IMR-90 (cell line): ENCODE measurements at regions not wholly inside any gene's neighbourhood (a gene's known extent, or its start where the extent isn't known, plus 50 kb on each side); places are given as distances from the start of the nearest gene placed in this dataset.

ENCODE experiments used
- ATAC-seq: fragments of 200-7000 bp; cut with Tn5 transposase; 2 replicates; pipeline ENCODE4 v1.9.1; 2020; ENCODE audit warnings: low read depth, mild to moderate bottlenecking, moderate library complexity
- BruUV-seq: library from RNA; stranded (reverse); fragments of 400-500 nt; replicated peaks from 2 replicates; lab custom pipeline; 2021; lab: Mats Ljungman, UMichigan
- CTCF ChIA-PET: fragments of 300-600 bp; formaldehyde crosslinking; extraction: SDS; loops from one replicate; lab custom pipeline; 2021; ENCODE audit warnings: antibody characterized with exemption; lab: Yijun Ruan, JAX
- POLR2A ChIA-PET: fragments of 300-600 bp; sonication (Branson Sonifier 250); formaldehyde crosslinking; loops from one replicate; lab custom pipeline; 2022; ENCODE audit warnings: antibody characterized with exemption; ENCODE audit not compliant: unreplicated experiment; lab: Charles Lee
- DNase-seq: peaks from one replicate; pipeline ENCODE4 v3.0.0; 2013
- H2AFZ ChIP-seq: replicated peaks from 2 replicates; pipeline ENCODE3; 2013; ENCODE audit warnings: low read length, mild to moderate bottlenecking; ENCODE audit not compliant: poor library complexity
- H2AK5ac ChIP-seq: 2 replicates; pipeline ENCODE4 v1.6.1; 2013; ENCODE audit warnings: low read depth, low read length, inconsistent platforms
- H2AK9ac ChIP-seq: replicated peaks from 2 replicates; pipeline ENCODE3; 2013; ENCODE audit warnings: mild to moderate bottlenecking, low read depth, low read length, moderate library complexity; ENCODE audit not compliant: poor library complexity
- H2BK120ac ChIP-seq: 2 replicates; pipeline ENCODE4 v1.6.1; 2013; ENCODE audit warnings: low read depth, low read length, inconsistent platforms
- H2BK15ac ChIP-seq: 3 replicates; pipeline ENCODE4 v1.6.1; 2013; ENCODE audit warnings: low read depth, low read length, inconsistent platforms
- H2BK20ac ChIP-seq: 2 replicates; pipeline ENCODE4 v1.6.1; 2013; ENCODE audit warnings: low read depth, mild to moderate bottlenecking, inconsistent platforms, low read length, moderate library complexity
- H2BK5ac ChIP-seq: 2 replicates; pipeline ENCODE4 v1.6.1; 2013; ENCODE audit warnings: mild to moderate bottlenecking, low read depth, low read length, inconsistent platforms; ENCODE audit not compliant: poor library complexity, severe bottlenecking
- H3K14ac ChIP-seq: replicated peaks from 2 replicates; pipeline ENCODE4 v1.6.1; 2013; ENCODE audit warnings: low read depth, low read length, inconsistent platforms
- H3K18ac ChIP-seq: 2 replicates; pipeline ENCODE4 v1.6.1; 2013; ENCODE audit warnings: low read depth, low read length, control low read depth
- H3K23ac ChIP-seq: 2 replicates; pipeline ENCODE4 v1.6.1; 2013; ENCODE audit warnings: low read depth, low read length, inconsistent platforms
- H3K27ac ChIP-seq: 2 replicates; pipeline ENCODE4 v1.5.1; 2013; ENCODE audit warnings: mild to moderate bottlenecking, control low read depth, low read length; ENCODE audit not compliant: insufficient read depth
- H3K27me3 ChIP-seq: 2 replicates; pipeline ENCODE4 v1.6.1; 2013; ENCODE audit warnings: low read length; ENCODE audit not compliant: control insufficient read depth, insufficient read depth
- H3K36me3 ChIP-seq: 2 replicates; pipeline ENCODE4 v1.6.1; 2013; ENCODE audit warnings: low read length, mixed read lengths; ENCODE audit not compliant: control insufficient read depth, insufficient read depth
- H3K4ac ChIP-seq: 2 replicates; pipeline ENCODE4 v1.6.1; 2013; ENCODE audit warnings: low read depth, low read length, inconsistent platforms
- H3K4me1 ChIP-seq: 2 replicates; pipeline ENCODE4 v1.6.1; 2013; ENCODE audit warnings: low read length, mixed read lengths; ENCODE audit not compliant: control insufficient read depth, insufficient read depth
- H3K4me2 ChIP-seq: 2 replicates; pipeline ENCODE4 v1.6.1; 2013; ENCODE audit warnings: low read depth, mild to moderate bottlenecking, control low read depth, low read length, moderate library complexity
- H3K4me3 ChIP-seq: 2 replicates; pipeline ENCODE4 v1.5.1; 2013; ENCODE audit warnings: low read depth, mild to moderate bottlenecking, control low read depth, low read length, moderate library complexity; ENCODE audit not compliant: insufficient read depth
- H3K56ac ChIP-seq: 2 replicates; pipeline ENCODE4 v1.6.1; 2013; ENCODE audit warnings: low read length, inconsistent platforms; ENCODE audit not compliant: insufficient read depth; ENCODE audit errors: extremely low read depth
- H3K79me1 ChIP-seq, 2 experiments: 2 replicates each; pipeline ENCODE4 v1.6.1; 2013; ENCODE audit warnings: low read length in 2 of 2, inconsistent platforms in 1 of 2, low read depth in 1 of 2
- H3K9ac ChIP-seq: 2 replicates; pipeline ENCODE4 v1.6.1; 2013; ENCODE audit warnings: low read depth, low read length, control low read depth
- H3K9me1 ChIP-seq: 2 replicates; pipeline ENCODE4 v1.6.1; 2013; ENCODE audit warnings: low read length, inconsistent platforms; ENCODE audit not compliant: insufficient read depth
- H3K9me3 ChIP-seq: 2 replicates; pipeline ENCODE4 v1.6.1; 2013; ENCODE audit warnings: low read length; ENCODE audit not compliant: control insufficient read depth, insufficient read depth
- H4K20me1 ChIP-seq: 2 replicates; pipeline ENCODE4 v1.6.1; 2013; ENCODE audit warnings: low read length, inconsistent platforms; ENCODE audit not compliant: insufficient read depth
- H4K5ac ChIP-seq: 2 replicates; pipeline ENCODE4 v1.6.1; 2013; ENCODE audit warnings: mild to moderate bottlenecking, low read depth, low read length, control low read depth
- H4K8ac ChIP-seq, 2 experiments: 2 replicates each; pipeline ENCODE4 v1.6.1; 2013; ENCODE audit warnings: low read depth in 2 of 2, low read length in 2 of 2, control low read depth in 1 of 2, inconsistent platforms in 1 of 2
- H4K91ac ChIP-seq: 2 replicates; pipeline ENCODE4 v1.6.1; 2013; ENCODE audit warnings: low read depth, low read length, inconsistent platforms; ENCODE audit not compliant: insufficient read depth
- BHLHE40 ChIP-seq: fragments of 150-350 bp; IDR thresholded peaks from 2 replicates; pipeline ENCODE4 v1.6.1; 2016; ENCODE audit warnings: mild to moderate bottlenecking, low read depth, low read length
- CHD1 ChIP-seq: IDR thresholded peaks from 2 replicates; pipeline ENCODE4 v1.6.1; 2012; ENCODE audit warnings: low read depth, low read length, improper control_type of control experiment
- POLR2A ChIP-seq: IDR thresholded peaks from 2 replicates; pipeline ENCODE4 v1.6.1; 2012; ENCODE audit warnings: mild to moderate bottlenecking, low read depth, low read length
- RAD21 ChIP-seq: IDR thresholded peaks from 2 replicates; pipeline ENCODE4 v1.6.1; 2012; ENCODE audit warnings: low read length, improper control_type of control experiment
- RCOR1 ChIP-seq: IDR thresholded peaks from 2 replicates; pipeline ENCODE4 v1.6.1; 2012; ENCODE audit warnings: mild to moderate bottlenecking, low read length, improper control_type of control experiment; ENCODE audit not compliant: insufficient replicate concordance
- RFX5 ChIP-seq: IDR thresholded peaks from 2 replicates; pipeline ENCODE4 v1.8.0; 2012; ENCODE audit warnings: low read depth, mild to moderate bottlenecking, low read length, moderate library complexity
- SMC3 ChIP-seq: fragments of 150-350 bp; IDR thresholded peaks from 2 replicates; pipeline ENCODE4 v1.6.1; 2016; ENCODE audit warnings: low read depth, mild to moderate bottlenecking, antibody characterized with exemption, low read length, moderate library complexity
- WGBS, 2 experiments: methylation state at CpG; one replicate each; pipeline versions ENCODE4 v1.1.5 to v1.1.7; 2013; ENCODE audit warnings: missing lambda C conversion rate in 2 of 2; ENCODE audit not compliant: insufficient read length in 1 of 2; ENCODE audit errors: extremely low coverage in 2 of 2; 5-methylcytosine and 5-hydroxymethylcytosine counted together
- dilution Hi-C: fragments of 300-500 bp; cut with HindIII; formaldehyde crosslinking; loops from one replicate; pipeline ENCODE4 v1.14.3; 2018; ENCODE audit warnings: low sequenced_read_pairs; ENCODE audit not compliant: unreplicated experiment
- in situ Hi-C: fragments of 300-500 bp; cut with MboI; formaldehyde crosslinking; loops from 3 replicates; pipeline ENCODE4 v1.14.3; 2019; ENCODE audit warnings: low sequenced_read_pairs, inconsistent platforms, mixed read lengths
- intact Hi-C: fragments of 100-400 bp; cut with micrococcal nuclease; formaldehyde crosslinking; loops from 2 replicates; pipeline ENCODE4 v1.10.0; 2022
- TF ChIP-seq, protein P1 (sequence below): fragments of 150-350 bp; IDR thresholded peaks from 2 replicates; pipeline ENCODE4 v1.6.1; 2017; ENCODE audit warnings: mild to moderate bottlenecking, antibody characterized with exemption, low read length, low read depth

DNA sequence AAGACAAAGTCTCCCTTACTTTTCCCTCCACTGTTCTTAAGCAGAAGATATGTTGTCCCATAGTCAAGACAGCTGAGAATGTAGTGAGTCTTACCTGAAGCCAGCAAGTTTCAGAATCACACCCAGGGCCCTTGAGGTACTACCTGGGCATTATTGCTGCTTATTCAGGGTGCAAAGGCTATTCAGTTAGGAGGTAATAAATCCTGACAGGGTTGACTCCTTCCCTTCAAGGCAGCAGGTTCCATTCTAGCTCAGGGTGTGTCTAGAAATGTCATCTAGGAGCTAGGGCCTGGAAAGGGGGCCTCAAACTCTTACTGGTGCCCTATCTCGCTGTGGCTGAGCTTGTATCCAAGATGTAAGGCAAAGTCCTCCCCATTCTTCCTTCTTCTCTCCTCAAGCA, 259.0 kb downstream of the FAT4 start:
- no peak overlapping the region for H2BK20ac ChIP-seq
- no peak overlapping the region for H2AK9ac ChIP-seq
- H3K79me1 ChIP-seq: no peaks in the 10 kb centered on the region
- TF ChIP-seq RFX5 (no peak), POLR2A (no peak), CHD1 (no peak), RCOR1 (no peak), BHLHE40 (no peak), RAD21 (no peak), SMC3 (no peak)
- TF ChIP-seq, protein P1, sequence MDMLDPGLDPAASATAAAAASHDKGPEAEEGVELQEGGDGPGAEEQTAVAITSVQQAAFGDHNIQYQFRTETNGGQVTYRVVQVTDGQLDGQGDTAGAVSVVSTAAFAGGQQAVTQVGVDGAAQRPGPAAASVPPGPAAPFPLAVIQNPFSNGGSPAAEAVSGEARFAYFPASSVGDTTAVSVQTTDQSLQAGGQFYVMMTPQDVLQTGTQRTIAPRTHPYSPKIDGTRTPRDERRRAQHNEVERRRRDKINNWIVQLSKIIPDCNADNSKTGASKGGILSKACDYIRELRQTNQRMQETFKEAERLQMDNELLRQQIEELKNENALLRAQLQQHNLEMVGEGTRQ: no peak
- no peak overlapping the region for H4K5ac ChIP-seq
- H2BK5ac ChIP-seq: no peak overlapping the region
- BruUV-seq: no TSS peak
- POLR2A ChIA-PET: no interaction called here
- DNase-seq (no peak), ATAC-seq (no peak)
- H2AK5ac ChIP-seq: no peak overlapping the region
- no peak overlapping the region for H3K18ac ChIP-seq
- no peak overlapping the region for H4K8ac ChIP-seq
- H2BK15ac ChIP-seq: no peak overlapping the region
- in situ Hi-C loops: no loop called here
- H3K9ac ChIP-seq: no peak overlapping the region
- no peaks in the 10 kb centered on the region for H3K9me1 ChIP-seq
- dilution Hi-C loops: no loop called here
- H2BK120ac ChIP-seq: no peak overlapping the region
- H2AFZ ChIP-seq: peak overlapping the region; percentile 49
- CTCF ChIA-PET: no interaction called here
- H3K9me3 ChIP-seq: no peaks in the 10 kb centered on the region
- H3K27me3 ChIP-seq: no peaks in the 10 kb centered on the region
- no peaks in the 10 kb centered on the region for H3K36me3 ChIP-seq
- H3K4me2 ChIP-seq: no peak overlapping the region
- intact Hi-C loops: no loop called here
- H4K20me1 ChIP-seq: no peaks in the 10 kb centered on the region
- no peak overlapping the region for H4K91ac ChIP-seq
- H3K23ac ChIP-seq: no peak overlapping the region
- H3K4me3 ChIP-seq: no peak overlapping the region
- no peak overlapping the region for H3K27ac ChIP-seq
- no CpG with 5 or more reads among the region's 1 CpG for WGBS, 2 experiments
- H3K14ac ChIP-seq: no peak overlapping the region
- H3K56ac ChIP-seq: no peak overlapping the region
- H3K4ac ChIP-seq: no peak overlapping the region
- no peaks in the 10 kb centered on the region for H3K4me1 ChIP-seq
